HG03280 (cell line): ENCODE measurements at regions not wholly inside any gene's neighbourhood (a gene's known extent, or its start where the extent isn't known, plus 50 kb on each side); places are given as distances from the start of the nearest gene placed in this dataset.

Experiments
- ATAC-seq: cut with Tn5 transposase; IDR thresholded peaks from one replicate; pipeline ENCODE4 v1.9.1; 2021; ENCODE audit warnings: mild to moderate bottlenecking, moderate library complexity; ENCODE audit not compliant: unreplicated experiment

DNA sequence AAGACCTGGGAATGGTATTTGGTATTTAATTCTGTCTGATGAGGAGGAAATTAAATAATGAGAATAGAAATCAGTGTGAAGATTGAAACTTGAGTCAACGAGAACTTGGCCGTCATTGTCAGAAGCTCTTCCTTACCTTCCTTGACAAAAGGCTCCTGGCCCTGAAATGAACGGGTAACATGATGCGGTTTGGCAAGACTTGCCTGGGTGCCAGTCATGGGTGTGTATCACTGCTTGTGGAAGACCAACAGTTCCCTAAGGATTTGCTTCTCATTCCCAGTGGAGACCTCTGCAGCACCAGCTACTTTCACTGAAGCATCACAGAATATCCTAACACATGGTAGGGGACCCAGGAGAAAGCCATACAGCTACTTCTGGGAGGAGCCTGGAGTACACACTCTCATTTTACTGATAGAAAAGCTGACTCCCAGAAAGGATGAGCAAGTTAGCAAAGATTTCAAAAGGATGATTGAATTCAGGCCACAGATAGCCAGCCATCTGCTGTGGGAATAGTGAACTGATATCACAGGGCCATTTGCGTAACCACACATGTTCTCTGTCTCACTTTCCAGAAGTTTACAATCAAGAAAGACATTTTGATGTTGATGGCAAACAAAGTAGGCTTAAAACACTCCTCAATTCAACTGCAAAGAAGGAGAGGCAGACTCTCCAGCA lies 258.1 kb upstream of the SALL1 start:
- ATAC-seq: no peak

DNA sequence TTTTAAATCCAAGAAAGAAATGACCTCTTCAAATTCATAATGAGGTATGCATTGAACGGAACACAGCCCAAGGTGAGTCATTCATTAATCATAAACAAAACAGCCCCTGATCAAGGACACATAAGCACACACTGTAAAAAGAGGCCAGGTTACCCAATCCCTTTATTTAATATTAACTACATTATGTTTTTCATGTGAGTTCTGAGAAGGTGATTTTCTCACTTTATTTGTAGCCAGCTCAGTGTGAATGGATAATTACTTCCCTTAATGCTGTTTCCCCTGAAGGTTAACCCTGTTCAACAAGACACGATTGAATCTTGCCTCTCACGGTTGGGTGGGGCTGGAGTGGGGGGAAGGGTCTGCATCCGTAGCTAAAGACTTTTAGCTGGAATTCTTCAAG lies 257.3 kb upstream of the SALL1 start:
- ATAC-seq: no peak

DNA sequence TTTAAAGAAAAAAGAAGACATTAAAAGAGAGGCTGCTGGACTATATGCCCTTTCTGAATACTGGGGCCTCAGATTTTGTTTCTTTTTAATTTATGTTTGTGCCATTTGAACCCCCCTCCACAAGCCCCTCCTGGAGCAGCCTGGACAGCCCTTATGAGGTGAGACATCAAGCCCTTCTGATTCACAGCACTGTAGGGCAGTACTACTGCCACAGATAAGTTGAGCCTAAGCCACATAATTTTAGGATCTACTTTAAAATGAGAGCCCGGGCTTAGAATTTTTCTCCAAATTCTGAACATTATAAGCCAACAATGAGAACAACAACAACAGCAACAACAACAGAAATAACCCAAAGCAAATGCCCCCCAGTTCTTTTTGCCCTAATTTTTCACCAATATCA lies 256.9 kb upstream of the SALL1 start:
- ATAC-seq: no peak

DNA sequence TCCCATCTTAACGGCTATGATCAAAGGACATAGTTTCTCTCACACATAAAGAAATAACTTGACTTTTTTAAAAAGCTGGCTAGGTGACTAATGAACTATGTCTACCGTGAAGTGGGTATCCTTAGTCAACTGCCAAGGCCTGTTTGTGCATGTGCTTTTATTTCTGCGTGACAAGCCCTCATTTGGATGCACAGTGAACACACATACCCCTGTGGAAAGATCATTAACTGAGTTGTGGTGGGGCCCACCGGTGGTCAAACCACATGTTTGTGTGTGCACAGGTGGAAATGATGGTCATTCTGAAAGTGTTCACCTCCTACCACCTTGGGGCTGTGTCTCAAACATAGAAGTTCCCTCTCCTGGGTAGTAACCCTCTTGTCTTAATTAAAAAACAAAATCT lies 256.1 kb upstream of the SALL1 start:
- no peak for ATAC-seq

DNA sequence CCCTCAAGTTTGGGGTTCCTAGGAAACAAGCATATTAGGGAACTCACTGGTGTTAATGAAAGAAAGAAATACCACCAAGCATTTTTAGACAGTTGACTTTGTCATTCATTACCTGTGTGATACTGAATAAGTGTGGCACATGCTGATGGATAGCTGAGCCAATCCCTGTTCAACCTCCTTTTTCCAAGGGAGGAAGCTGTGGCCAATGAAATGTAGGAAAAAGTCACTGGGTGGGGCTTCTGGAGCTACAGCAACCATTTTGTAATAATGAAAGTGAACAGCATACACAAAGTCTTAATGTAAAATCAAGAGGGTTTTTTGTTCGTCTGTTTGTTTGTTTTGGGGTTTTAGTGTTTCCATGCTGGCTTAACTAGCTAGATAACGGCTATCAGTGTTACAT lies 254.3 kb upstream of the SALL1 start:
- ATAC-seq: no peak

DNA sequence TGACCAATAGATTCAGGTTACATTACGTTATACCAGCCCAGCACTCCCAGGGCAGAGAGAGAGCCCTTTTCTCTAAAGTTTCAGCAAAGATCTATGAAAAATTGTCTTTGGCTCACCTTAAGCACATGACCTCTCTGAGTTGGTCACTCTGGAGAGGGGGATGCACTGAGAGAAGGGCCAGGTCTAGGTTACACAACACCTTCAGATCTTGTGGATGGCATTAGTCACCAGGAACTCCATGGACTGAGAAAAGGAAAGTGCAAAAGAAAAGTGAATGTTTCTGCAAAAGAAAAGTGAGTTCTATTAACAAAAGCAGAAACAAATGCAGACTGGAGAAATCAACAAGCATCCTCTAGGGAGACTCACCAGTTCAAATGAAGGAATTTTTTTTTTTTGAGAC lies 253.3 kb upstream of the SALL1 start:
- no peak for ATAC-seq

DNA sequence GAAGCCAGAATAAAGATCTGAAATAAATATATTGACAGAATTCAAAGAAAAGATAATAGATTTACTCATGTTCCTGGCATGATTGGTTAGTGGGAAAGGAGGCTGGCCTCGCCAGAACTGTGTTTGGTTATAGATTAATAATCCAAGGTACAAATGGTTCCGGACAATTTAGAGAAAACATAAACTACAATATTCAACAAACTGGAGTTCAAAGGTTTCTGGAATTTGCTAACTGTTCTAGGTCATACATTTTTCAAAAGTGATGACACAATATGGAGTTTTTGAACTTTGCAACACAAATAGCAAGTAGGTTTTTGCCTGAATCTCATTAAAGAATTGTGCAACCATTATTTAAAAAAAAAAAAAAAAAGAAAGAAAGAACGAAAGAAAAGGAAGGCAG lies 251.7 kb upstream of the SALL1 start:
- ATAC-seq: no peak

DNA sequence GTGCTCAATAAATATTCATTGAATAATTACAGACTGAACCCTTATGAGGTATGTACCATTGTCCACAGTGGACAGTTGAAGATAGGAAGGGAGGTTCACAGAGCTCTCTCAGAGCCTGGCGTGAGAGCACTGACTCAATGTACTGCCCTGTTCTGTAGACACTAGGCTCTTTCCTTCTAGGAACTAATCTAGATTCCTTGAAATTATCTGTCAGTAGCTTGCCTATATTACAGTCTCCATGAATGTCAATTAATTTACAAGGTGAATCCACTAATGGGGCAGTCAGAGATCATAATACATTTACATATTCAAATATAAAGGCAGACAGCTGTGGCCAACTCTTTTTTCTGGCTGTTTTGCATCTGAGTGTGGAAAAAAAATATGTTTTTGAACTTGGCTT lies 251.2 kb upstream of the SALL1 start:
- ATAC-seq: no peak

DNA sequence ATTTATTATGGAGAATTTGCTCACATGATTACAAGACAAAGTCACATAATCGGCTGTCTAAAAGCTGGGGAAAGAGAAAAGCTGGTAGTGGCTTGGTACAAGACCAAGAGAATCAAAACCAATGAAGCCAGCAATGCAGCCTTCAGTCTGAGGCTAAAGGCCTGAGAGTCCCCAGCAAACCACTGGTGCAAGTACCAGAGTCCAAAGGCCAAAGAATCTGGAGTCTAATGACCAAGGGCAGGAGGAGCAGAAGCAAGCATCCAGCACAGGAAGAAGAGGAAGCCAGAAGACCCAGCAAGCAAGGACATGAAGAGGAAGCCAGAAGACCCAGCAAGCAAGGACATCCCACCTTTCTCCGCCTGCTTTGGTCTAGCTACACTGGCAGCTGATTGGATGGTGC lies 250.6 kb upstream of the SALL1 start:
- ATAC-seq: no peak

DNA sequence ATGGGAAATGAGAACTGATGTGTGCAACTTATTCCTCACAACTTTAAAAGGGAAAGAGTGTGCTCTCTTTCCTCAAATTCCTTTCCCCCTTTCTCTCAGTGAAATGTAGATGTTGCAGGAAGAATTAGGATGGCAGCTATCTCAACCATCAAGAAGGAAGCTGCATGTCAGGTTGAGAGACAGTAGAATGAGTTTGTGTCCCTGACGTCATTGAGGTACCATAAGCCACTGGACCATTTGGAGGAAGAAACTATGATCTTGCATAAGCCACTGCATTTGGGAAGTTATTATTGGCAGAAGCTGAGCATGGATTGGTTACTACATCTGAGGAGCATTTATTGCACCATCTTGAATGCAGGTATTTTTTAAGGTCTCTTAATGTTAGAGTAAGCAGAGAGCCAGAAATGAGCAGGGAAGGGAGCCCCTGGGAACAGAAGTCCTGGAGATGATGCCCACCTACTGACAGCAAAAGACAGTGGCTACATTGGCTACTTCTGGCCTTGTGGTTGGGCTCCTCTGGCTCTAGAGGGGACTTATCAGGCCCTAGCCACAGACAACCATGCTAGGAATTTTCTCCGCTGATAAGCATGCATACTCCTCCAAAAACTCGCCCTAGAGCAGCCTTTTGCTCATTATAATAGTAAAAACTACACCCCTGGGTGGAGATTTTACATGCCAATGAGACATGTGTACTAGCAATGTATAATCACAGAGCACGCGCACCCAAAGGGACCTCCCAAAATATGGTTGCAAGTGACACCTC lies 249.0 kb upstream of the SALL1 start:
- ATAC-seq: no peak

DNA sequence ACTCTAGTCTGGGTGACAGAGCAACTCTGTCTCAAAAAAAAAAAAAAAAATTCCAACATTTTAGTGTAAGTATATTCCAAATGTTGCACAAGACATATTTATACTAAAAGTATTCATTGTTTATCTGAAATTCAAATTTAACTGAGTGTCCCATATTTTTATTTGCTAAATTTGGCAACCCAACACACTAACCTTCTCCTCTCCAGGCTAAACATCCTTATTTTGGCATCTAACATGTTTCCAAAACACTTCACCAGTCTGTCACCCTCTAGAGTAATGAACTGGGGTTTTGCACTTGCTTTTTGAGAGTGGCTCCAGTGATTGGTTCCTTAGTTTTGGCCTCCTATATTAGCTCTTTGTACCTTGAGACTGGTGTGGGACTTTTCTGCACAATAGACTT lies 243.4 kb upstream of the SALL1 start:
- no peak for ATAC-seq

DNA sequence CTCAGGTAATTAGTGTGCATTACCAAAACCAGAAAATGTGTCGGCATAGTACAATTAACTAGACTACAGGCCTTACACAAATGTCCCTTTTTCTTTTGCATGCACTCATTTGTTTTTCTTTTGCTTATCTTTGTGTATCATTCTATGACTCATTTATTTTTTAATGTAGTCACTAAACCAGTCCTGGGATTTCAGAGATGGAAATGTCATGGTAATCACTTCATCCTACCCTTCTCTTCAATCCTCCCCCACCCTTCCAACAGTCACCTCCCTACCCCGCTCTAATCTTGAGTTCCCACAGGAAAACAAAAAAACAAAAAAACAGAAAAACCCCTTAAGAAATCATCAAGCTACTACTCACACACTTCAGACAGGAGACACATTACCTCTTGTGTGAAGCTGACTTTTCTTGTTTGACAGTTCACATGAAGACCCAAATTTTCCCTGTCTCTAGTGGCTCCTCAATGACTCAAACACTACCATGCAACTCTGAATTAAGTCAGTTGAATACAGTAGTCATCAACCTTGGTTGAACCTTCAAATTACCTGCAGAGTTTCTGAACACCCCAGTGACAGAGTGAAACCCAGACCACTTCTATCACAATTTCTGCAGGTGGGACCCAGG lies 242.4 kb upstream of the SALL1 start:
- ATAC-seq: no peak

DNA sequence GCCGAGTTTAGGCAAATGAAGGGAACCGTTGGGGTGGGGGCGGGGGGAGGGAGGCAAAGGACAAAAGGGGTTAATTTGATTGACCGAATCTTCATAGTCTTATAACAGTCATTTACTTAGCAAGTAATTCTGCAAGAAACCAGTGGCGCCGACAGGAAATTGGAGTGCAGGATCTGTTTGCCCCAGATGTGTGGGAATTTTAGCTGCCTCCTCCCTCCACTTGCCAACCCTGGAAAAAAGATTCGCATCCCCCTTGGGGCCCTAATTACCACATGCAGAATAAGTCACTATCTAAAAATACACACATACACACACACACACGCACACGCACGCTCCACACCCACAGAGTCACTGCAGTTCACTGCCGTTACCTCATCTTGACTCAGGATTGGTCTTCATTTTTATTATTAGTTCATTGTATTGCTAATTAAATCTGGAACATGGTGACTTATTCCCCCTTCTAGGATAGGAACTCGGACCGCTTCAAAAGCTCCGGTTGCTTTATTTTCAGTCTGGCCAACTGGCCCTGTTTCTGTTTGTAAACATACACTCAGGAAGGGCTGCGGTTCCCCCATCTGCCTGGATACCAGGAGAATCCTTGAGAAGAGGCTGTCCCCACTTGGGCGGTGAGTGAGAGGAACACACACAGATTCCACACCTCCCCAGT lies 241.6 kb upstream of the SALL1 start:
- no peak for ATAC-seq

DNA sequence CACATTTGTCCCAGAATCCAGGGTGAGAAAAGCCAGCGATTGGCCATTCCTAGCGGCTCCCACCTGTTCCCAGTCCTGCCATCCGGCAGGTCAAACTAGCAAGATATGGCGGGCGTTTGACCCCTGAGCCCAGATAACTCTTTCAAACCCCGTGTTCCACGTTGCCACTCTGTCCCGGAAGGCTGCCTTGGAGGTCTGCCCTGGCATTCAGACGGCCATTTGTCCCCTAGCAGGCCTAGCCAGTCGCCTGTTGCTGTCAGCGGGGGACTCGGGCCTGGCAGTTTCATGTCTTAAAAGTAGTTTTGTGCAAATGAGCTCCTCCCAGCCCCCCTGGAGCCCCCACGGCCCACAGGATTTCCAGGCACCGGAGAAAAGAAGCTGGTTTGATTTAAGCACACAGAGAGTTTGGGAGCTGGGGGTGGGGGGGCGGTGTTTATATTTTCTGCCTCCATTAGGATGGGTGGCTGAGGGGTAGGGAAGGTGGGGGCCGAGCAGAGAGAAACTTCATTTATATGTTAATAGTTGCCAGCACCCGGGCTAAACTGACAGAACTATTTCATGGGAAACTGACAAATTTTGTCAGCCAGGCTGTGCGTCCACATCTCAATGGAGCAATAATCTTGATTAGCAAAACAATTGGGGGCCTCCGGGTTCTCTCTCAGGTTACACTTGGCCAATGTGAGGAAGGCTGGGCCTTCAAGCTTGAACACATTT lies 240.9 kb upstream of the SALL1 start:
- no peak for ATAC-seq

DNA sequence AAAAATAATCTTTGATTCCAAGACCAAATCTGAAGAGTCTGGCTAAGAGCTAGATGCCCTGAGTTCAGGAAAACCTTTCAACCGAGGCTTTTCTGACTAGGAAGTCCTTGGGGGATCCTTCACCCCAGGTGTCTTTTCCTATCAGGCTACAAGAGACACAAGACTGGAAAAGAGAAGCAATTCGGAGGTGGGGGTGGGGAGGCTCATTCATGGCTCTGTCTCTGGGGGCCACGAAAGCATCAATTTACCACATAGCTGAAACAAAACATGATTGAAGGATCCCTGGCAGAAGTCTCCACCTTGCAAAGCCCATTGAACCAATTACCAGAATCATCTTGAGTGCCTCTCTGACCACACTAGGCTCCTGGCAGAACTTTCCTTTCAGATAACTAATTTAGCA lies 239.8 kb upstream of the SALL1 start:
- ATAC-seq: no peak

DNA sequence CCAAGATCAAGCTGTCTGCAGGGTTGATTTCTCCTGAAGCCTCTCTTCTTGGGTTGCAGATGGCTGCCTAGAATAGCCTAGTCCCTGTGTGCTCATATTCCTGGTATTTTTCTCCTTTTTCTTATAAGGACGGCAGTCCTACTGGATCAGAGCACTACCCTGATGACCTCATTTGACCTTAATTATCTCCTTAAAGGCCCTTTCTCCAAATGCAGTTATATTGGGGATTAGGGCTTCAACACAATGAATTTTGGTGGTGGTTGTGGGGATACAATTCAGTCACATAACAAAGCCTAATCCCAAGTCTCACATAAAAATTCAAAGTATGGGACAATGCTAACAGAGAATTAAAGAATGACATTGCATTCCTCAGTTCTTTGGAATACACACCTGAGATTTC lies 238.8 kb upstream of the SALL1 start:
- ATAC-seq: no peak

DNA sequence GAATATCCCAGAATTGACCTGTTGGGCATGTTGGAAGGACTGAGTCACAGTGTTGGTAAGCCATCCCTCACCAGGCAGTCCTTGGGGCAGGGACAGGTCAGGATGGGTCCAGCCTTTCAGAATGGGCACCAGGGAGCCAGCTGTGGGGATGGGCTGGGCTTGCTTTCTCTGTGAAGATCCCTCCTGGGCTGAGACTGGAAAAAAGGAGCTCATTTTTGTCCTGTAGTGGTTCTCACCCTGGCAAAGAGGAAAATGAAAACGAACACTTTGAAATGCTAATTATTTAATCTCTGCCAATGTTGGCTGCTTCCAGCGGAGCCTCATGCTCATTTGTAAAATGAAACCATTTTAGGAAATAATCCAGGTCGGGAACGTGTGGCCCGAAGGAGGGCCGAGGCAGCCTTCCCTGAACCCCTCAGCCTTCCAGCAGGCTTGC lies 237.5 kb upstream of the SALL1 start:
- no peak for ATAC-seq

DNA sequence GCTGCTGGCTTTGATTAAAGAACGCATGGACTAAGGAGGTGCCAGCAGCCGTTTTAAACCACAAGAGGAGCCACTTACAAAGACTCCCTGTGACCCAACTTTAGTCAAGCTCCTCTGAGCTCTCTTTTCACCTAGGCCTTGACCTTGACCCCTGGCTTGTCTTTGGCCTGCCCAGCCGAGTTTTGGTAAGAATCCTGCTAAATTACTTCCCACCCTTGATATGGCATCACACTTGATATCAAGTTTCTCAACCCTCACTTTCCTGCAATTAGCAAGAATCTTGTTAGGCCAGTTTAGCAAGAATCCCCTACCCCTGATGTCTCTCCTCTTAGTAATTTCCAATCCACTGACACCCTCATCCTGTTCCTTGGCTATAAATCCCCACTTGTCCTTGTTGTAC lies 232.8 kb upstream of the SALL1 start:
- ATAC-seq: no peak

DNA sequence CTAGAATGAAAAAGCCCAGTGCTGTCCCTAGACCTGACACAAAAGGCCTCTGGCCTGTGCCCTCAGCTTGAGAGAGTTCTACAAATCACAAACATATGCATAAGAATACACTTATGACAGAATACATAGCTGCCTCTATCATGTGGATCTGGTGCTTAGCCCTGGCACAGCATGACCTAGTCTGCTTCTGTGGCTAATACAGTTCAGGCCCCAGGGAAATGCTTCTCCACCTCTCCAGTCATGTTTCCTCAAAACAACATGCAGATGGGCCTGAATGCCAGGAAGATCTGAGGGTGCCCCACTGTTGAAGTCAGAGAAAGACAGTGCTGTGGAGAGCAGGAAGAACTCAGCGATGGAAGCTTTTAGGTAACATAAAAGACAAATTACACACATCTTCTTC lies 231.9 kb upstream of the SALL1 start:
- no peak for ATAC-seq

DNA sequence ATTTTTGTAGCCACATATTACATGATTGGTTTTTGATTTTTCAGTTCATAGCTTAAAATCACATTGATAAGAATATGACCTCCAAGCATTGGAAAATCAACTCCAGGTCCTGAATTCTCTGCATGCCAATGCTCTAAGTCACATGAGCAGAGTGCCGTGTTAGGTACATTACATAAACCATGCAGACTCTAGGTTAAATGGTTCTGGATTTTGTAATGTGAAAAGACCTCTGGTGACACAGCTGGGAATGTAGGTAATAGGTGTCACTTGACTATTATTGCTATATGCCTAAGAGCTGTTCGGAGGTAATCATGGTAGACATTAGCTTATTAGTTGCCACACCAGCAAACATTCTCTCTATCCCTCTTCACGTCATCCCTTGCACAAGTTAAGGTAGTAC lies 231.1 kb upstream of the SALL1 start:
- ATAC-seq: no peak

DNA sequence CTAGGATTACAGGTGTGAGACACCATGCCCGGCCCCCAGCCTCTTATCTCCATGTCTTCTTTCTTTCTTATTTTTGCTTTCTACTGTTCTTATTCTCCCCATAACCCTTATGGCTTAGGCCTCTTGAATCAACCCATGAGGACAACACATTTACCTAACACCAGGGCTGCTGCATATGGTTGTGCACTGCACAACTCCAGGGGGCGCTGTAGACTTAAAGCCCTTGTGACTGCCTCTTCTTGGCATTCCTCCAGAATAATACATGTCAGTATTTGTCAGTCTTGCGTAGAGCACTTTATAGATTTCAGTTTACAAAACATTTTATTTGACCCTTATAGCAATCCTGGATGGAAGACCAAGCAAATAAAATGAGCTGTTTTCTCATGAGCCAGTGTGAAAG lies 225.0 kb upstream of the SALL1 start:
- ATAC-seq: no peak
